ENCODE measurements at regions not wholly inside any gene's neighbourhood (a gene's known extent, or its start where the extent isn't known, plus 50 kb on each side); places are given as distances from the start of the nearest gene placed in this dataset.

- no peak overlapping the region for H3K4ac ChIP-seq (ENCODE audit: low read length)
- no peak overlapping the region for H4K8ac ChIP-seq (ENCODE audit: low read depth, low read length)
- H3K4me1 ChIP-seq (ENCODE audit: control insufficient read depth in 2 of 2, insufficient read depth in 1 of 2, low read depth in 1 of 2, low read length in 2 of 2) = peaks cover 0 to under 1% of the 10 kb centered on the region in 2 donors
- no peak overlapping the region for H3K4me3 ChIP-seq (ENCODE audit: low read length in 2 of 2)
- no peak overlapping the region for H3K27ac ChIP-seq (replicated peaks; ENCODE audit: low read length)
- H2AK5ac ChIP-seq (ENCODE audit: low read depth, low read length) = no peak overlapping the region
- H2BK15ac ChIP-seq (ENCODE audit: low read length) = no peak overlapping the region
- no peaks in the 10 kb centered on the region for H3K79me1 ChIP-seq (ENCODE audit: low read depth, low read length)
- no peak overlapping the region for H2BK12ac ChIP-seq (ENCODE audit: low read length)
- no CpG with 5 or more reads among the region's 1 CpG for WGBS, 2 donors (ENCODE audit: extremely low coverage in 2 of 2, insufficient read length in 2 of 2, insufficient replicate concordance in 1 of 2)
- no peaks in the 10 kb centered on the region for H3K9me3 ChIP-seq (replicated peaks in 1 of 2; ENCODE audit: control insufficient read depth in 2 of 2, insufficient read depth in 1 of 2, low read depth in 1 of 2, low read length in 2 of 2)
- H3K4me2 ChIP-seq (ENCODE audit: insufficient read depth, low read length, poor library complexity, severe bottlenecking) = no peak overlapping the region
- H2BK5ac ChIP-seq (ENCODE audit: low read length) = no peak overlapping the region
- DNase-seq (ENCODE audit: low spot score) = no peak
- no peak overlapping the region for H4K91ac ChIP-seq (ENCODE audit: low read depth, low read length, poor library complexity)
- H3K18ac ChIP-seq (ENCODE audit: low read length) = no peak overlapping the region
- no peaks in the 10 kb centered on the region for H3K27me3 ChIP-seq (ENCODE audit: control insufficient read depth in 3 of 3, insufficient read depth in 3 of 3, low read depth in 1 of 3, low read length in 3 of 3)
- H2BK120ac ChIP-seq (ENCODE audit: low read depth, low read length) = no peak overlapping the region
- H3K14ac ChIP-seq (ENCODE audit: low read length) = no peak overlapping the region
- H2AFZ ChIP-seq (ENCODE audit: low read length) = no peak overlapping the region
- no peak overlapping the region for H3K23ac ChIP-seq (ENCODE audit: low read depth, low read length, poor library complexity)
- no peaks in the 10 kb centered on the region for H3K36me3 ChIP-seq (replicated peaks in 1 of 2; ENCODE audit: control insufficient read depth in 2 of 2, insufficient read depth in 2 of 2, low read length in 2 of 2)
- H3K9ac ChIP-seq (ENCODE audit: low read depth, low read length, poor library complexity) = no peak overlapping the region
Observed at GRCh38 chr1:105373681-105374080, 1624.0 kb downstream of the AMY1C start.

- DNase-seq (ENCODE audit: low spot score) = no peak
- no peak overlapping the region for H2BK120ac ChIP-seq (ENCODE audit: low read depth, low read length)
Observed at GRCh38 chr1:105386489-105386888, 1636.8 kb downstream of the AMY1C start.

GRCh38 chr1:105396001-105396400 lies 1646.3 kb downstream of the AMY1C start:
- no peak overlapping the region for H2AFZ ChIP-seq (ENCODE audit: low read length)
- no peaks in the 10 kb centered on the region for H3K4me1 ChIP-seq (ENCODE audit: control insufficient read depth in 2 of 2, insufficient read depth in 1 of 2, low read depth in 1 of 2, low read length in 2 of 2)
- no peak overlapping the region for H2BK15ac ChIP-seq (ENCODE audit: low read length)
- H3K4me2 ChIP-seq (ENCODE audit: insufficient read depth, low read length, poor library complexity, severe bottlenecking) = no peak overlapping the region
- no peak overlapping the region for H3K4me3 ChIP-seq (ENCODE audit: low read length in 2 of 2)
- H3K18ac ChIP-seq (ENCODE audit: low read length) = no peak overlapping the region
- no CpG with 5 or more reads among the region's 2 CpGs for WGBS, 2 donors (ENCODE audit: extremely low coverage in 2 of 2, insufficient read length in 2 of 2, insufficient replicate concordance in 1 of 2)
- H3K27ac ChIP-seq (replicated peaks; ENCODE audit: low read length) = no peak overlapping the region
- H3K23ac ChIP-seq (ENCODE audit: low read depth, low read length, poor library complexity) = no peak overlapping the region
- H3K27me3 ChIP-seq (ENCODE audit: control insufficient read depth in 3 of 3, insufficient read depth in 3 of 3, low read depth in 1 of 3, low read length in 3 of 3) = no peaks in the 10 kb centered on the region
- DNase-seq (ENCODE audit: low spot score) = no peak
- no peak overlapping the region for H2BK5ac ChIP-seq (ENCODE audit: low read length)
- no peaks in the 10 kb centered on the region for H3K79me1 ChIP-seq (ENCODE audit: low read depth, low read length)
- H3K14ac ChIP-seq (ENCODE audit: low read length) = no peak overlapping the region
- H3K4ac ChIP-seq (ENCODE audit: low read length) = no peak overlapping the region
- H3K9ac ChIP-seq (ENCODE audit: low read depth, low read length, poor library complexity) = no peak overlapping the region
- H4K8ac ChIP-seq (ENCODE audit: low read depth, low read length) = no peak overlapping the region
- H3K9me3 ChIP-seq (replicated peaks in 1 of 2; ENCODE audit: control insufficient read depth in 2 of 2, insufficient read depth in 1 of 2, low read depth in 1 of 2, low read length in 2 of 2) = peaks cover 0 to 2% of the 10 kb centered on the region in 2 donors
- no peak overlapping the region for H4K91ac ChIP-seq (ENCODE audit: low read depth, low read length, poor library complexity)
- H2BK120ac ChIP-seq (ENCODE audit: low read depth, low read length) = no peak overlapping the region
- H2AK5ac ChIP-seq (ENCODE audit: low read depth, low read length) = no peak overlapping the region
- no peaks in the 10 kb centered on the region for H3K36me3 ChIP-seq (replicated peaks in 1 of 2; ENCODE audit: control insufficient read depth in 2 of 2, insufficient read depth in 2 of 2, low read length in 2 of 2)
- H2BK12ac ChIP-seq (ENCODE audit: low read length) = no peak overlapping the region

More at GRCh38 chr1:105386489-105386888, 1636.8 kb downstream of the AMY1C start:
- no peak overlapping the region for H3K4me3 ChIP-seq (ENCODE audit: low read length in 2 of 2)
- no peak overlapping the region for H3K9ac ChIP-seq (ENCODE audit: low read depth, low read length, poor library complexity)
- no peak overlapping the region for H3K18ac ChIP-seq (ENCODE audit: low read length)
- no peaks in the 10 kb centered on the region for H3K4me1 ChIP-seq (ENCODE audit: control insufficient read depth in 2 of 2, insufficient read depth in 1 of 2, low read depth in 1 of 2, low read length in 2 of 2)
- no peak overlapping the region for H2BK12ac ChIP-seq (ENCODE audit: low read length)
- no peak overlapping the region for H2BK5ac ChIP-seq (ENCODE audit: low read length)
- no CpG with 5 or more reads among the region's 1 CpG for WGBS, 2 donors (ENCODE audit: extremely low coverage in 2 of 2, insufficient read length in 2 of 2, insufficient replicate concordance in 1 of 2)
- no peaks in the 10 kb centered on the region for H3K9me3 ChIP-seq (replicated peaks in 1 of 2; ENCODE audit: control insufficient read depth in 2 of 2, insufficient read depth in 1 of 2, low read depth in 1 of 2, low read length in 2 of 2)
- no peak overlapping the region for H4K91ac ChIP-seq (ENCODE audit: low read depth, low read length, poor library complexity)
- H3K23ac ChIP-seq (ENCODE audit: low read depth, low read length, poor library complexity) = no peak overlapping the region
- H2AFZ ChIP-seq (ENCODE audit: low read length) = no peak overlapping the region
- no peak overlapping the region for H3K27ac ChIP-seq (replicated peaks; ENCODE audit: low read length)
- H3K14ac ChIP-seq (ENCODE audit: low read length) = no peak overlapping the region
- H2AK5ac ChIP-seq (ENCODE audit: low read depth, low read length) = no peak overlapping the region
- no peak overlapping the region for H2BK15ac ChIP-seq (ENCODE audit: low read length)
- H3K27me3 ChIP-seq (ENCODE audit: control insufficient read depth in 3 of 3, insufficient read depth in 3 of 3, low read depth in 1 of 3, low read length in 3 of 3) = no peaks in the 10 kb centered on the region
- H3K36me3 ChIP-seq (replicated peaks in 1 of 2; ENCODE audit: control insufficient read depth in 2 of 2, insufficient read depth in 2 of 2, low read length in 2 of 2) = no peaks in the 10 kb centered on the region
- H4K8ac ChIP-seq (ENCODE audit: low read depth, low read length) = no peak overlapping the region
- H3K4me2 ChIP-seq (ENCODE audit: insufficient read depth, low read length, poor library complexity, severe bottlenecking) = no peak overlapping the region
- H3K4ac ChIP-seq (ENCODE audit: low read length) = no peak overlapping the region
- H3K79me1 ChIP-seq (ENCODE audit: low read depth, low read length) = no peaks in the 10 kb centered on the region

GRCh38 chr1:105398909-105399308 lies 1649.2 kb downstream of the AMY1C start:
- no peak overlapping the region for H2BK120ac ChIP-seq (ENCODE audit: low read depth, low read length)
- no peak overlapping the region for H2BK12ac ChIP-seq (ENCODE audit: low read length)
- H3K18ac ChIP-seq (ENCODE audit: low read length) = no peak overlapping the region
- H3K36me3 ChIP-seq (replicated peaks in 1 of 2; ENCODE audit: control insufficient read depth in 2 of 2, insufficient read depth in 2 of 2, low read length in 2 of 2) = no peaks in the 10 kb centered on the region
- H3K9ac ChIP-seq (ENCODE audit: low read depth, low read length, poor library complexity) = no peak overlapping the region
- no peak for DNase-seq (ENCODE audit: low spot score)
- no peak overlapping the region for H3K4me3 ChIP-seq (ENCODE audit: low read length in 2 of 2)
- H2AFZ ChIP-seq (ENCODE audit: low read length) = no peak overlapping the region
- H3K27me3 ChIP-seq (ENCODE audit: control insufficient read depth in 3 of 3, insufficient read depth in 3 of 3, low read depth in 1 of 3, low read length in 3 of 3) = no peaks in the 10 kb centered on the region
- no peaks in the 10 kb centered on the region for H3K79me1 ChIP-seq (ENCODE audit: low read depth, low read length)
- H3K14ac ChIP-seq (ENCODE audit: low read length) = no peak overlapping the region
- H2AK5ac ChIP-seq (ENCODE audit: low read depth, low read length) = no peak overlapping the region
- H4K91ac ChIP-seq (ENCODE audit: low read depth, low read length, poor library complexity) = no peak overlapping the region
- no peak overlapping the region for H3K4ac ChIP-seq (ENCODE audit: low read length)
- no peaks in the 10 kb centered on the region for H3K4me1 ChIP-seq (ENCODE audit: control insufficient read depth in 2 of 2, insufficient read depth in 1 of 2, low read depth in 1 of 2, low read length in 2 of 2)
- H3K9me3 ChIP-seq (replicated peaks in 1 of 2; ENCODE audit: control insufficient read depth in 2 of 2, insufficient read depth in 1 of 2, low read depth in 1 of 2, low read length in 2 of 2) = peaks cover 0 to 2% of the 10 kb centered on the region in 2 donors
- H2BK15ac ChIP-seq (ENCODE audit: low read length) = no peak overlapping the region
- no peak overlapping the region for H2BK5ac ChIP-seq (ENCODE audit: low read length)
- no peak overlapping the region for H3K4me2 ChIP-seq (ENCODE audit: insufficient read depth, low read length, poor library complexity, severe bottlenecking)
- H4K8ac ChIP-seq (ENCODE audit: low read depth, low read length) = no peak overlapping the region
- no peak overlapping the region for H3K27ac ChIP-seq (replicated peaks; ENCODE audit: low read length)
- no peak overlapping the region for H3K23ac ChIP-seq (ENCODE audit: low read depth, low read length, poor library complexity)
